ENCODE measurements at regions not wholly inside any gene's neighbourhood (a gene's known extent, or its start where the extent isn't known, plus 50 kb on each side); places are given as distances from the start of the nearest gene placed in this dataset.

GRCh38 chr5:88657136-88657535, 225.8 kb downstream of the MEF2C start:
- TF ChIP-seq CTCF (IDR thresholded peaks at IDR 0.05; ENCODE audit: insufficient read depth, low read depth, low read length), result no peak
- no peak for TF ChIP-seq EZH2 (IDR thresholded peaks at IDR 0.05; ENCODE audit: insufficient read depth, low read length)
